OCI-LY7 (cell line): ENCODE measurements at regions not wholly inside any gene's neighbourhood (a gene's known extent, or its start where the extent isn't known, plus 50 kb on each side); places are given as distances from the start of the nearest gene placed in this dataset.

Experiments
- CTCF ChIP-seq: fragments of 200-600 bp; sonication (generic); conservative IDR thresholded peaks from 2 replicates; pipeline ENCODE4 v1.5.1; 2014; ENCODE audit warnings: mild to moderate bottlenecking, antibody characterized with exemption, low read length, moderate library complexity, mixed read lengths
- EZH2phosphoT487 ChIP-seq: fragments of 200-600 bp; sonication (generic); IDR thresholded peaks from 2 replicates; pipeline ENCODE4 v1.6.1; 2018; ENCODE audit warnings: low read depth, borderline replicate concordance, mild to moderate bottlenecking, mixed run types, antibody characterized with exemption, low read length, moderate library complexity, mixed read lengths

- no peak for TF ChIP-seq CTCF
- TF ChIP-seq EZH2phosphoT487 = no peak
Measured at GRCh38 chr15:35307026-35307425, 221.9 kb upstream of the NANOGP8 start.
